ENCODE measurements at regions not wholly inside any gene's neighbourhood (a gene's known extent, or its start where the extent isn't known, plus 50 kb on each side); places are given as distances from the start of the nearest gene placed in this dataset.

GRCh38 chr3:187951452-187952190, 202.3 kb upstream of the LPP start:
- Histone ChIP-seq H3K79me2 (ENCODE audit: control insufficient read depth, insufficient read depth, low read length, unreplicated experiment) (no peaks in the 10 kb centered on the region), H3K4me3 (ENCODE audit: low read depth, low read length) (no peak overlapping the region), H3K4me1 (ENCODE audit: control insufficient read depth, insufficient read depth, low read length, unreplicated experiment) (peaks cover 25% of the 10 kb centered on the region), H3K27me3 (ENCODE audit: insufficient read depth, low read length) (no peaks in the 10 kb centered on the region), H3K27ac (ENCODE audit: low read depth, low read length) (no peak overlapping the region), H3K36me3 (ENCODE audit: insufficient read depth, low read length) (no peaks in the 10 kb centered on the region), H2AFZ (ENCODE audit: low read length, unreplicated experiment) (no peak overlapping the region)

DNA sequence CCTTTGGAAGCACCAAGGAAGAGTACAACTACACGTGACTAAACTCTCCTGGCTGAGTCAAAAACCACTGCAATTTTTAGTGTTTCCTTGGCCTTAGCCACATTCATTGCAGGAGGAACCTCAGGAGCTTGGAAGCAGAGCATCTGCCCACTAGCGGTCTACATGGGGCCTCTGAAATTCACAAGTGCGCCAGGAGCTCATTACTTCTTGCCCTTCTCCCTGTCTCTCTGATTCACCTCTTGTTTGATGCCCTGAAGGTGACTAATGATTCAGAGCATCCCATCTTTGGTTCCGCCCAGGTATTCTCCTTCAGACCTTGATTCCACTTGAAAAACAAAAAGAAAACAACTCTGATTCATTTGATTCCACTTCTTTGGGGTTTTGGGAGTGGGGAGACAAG, 201.1 kb upstream of the LPP start:
- H3K27me3 ChIP-seq (ENCODE audit: insufficient read depth, low read length) = no peaks in the 10 kb centered on the region
- no peak overlapping the region for H3K4me3 ChIP-seq (ENCODE audit: low read depth, low read length)
- no peak overlapping the region for H2AFZ ChIP-seq (ENCODE audit: low read length, unreplicated experiment)
- peaks cover 36% of the 10 kb centered on the region for H3K4me1 ChIP-seq (ENCODE audit: control insufficient read depth, insufficient read depth, low read length, unreplicated experiment)
- no peaks in the 10 kb centered on the region for H3K36me3 ChIP-seq (ENCODE audit: insufficient read depth, low read length)
- no peak overlapping the region for H3K27ac ChIP-seq (ENCODE audit: low read depth, low read length)
- no peaks in the 10 kb centered on the region for H3K79me2 ChIP-seq (ENCODE audit: control insufficient read depth, insufficient read depth, low read length, unreplicated experiment)

DNA sequence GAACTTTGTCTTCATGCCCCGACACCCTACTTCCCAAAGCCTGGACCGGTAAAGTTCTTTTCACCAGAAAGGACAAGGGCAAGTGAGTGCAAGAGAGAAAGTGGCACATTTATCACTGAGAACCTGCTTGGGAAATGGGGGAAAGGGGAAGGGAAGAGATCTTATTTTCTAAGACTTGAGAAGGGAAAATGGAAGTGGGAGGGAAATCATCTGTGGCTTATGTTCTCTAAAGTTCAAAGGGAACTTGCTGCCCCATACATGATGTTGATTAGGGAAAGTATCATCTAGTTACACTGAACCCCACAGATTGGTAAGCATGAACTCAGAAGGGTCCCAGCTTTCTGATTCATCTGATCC, 199.5 kb upstream of the LPP start:
- H3K79me2 ChIP-seq (ENCODE audit: control insufficient read depth, insufficient read depth, low read length, unreplicated experiment) = no peaks in the 10 kb centered on the region
- H3K4me1 ChIP-seq (ENCODE audit: control insufficient read depth, insufficient read depth, low read length, unreplicated experiment) = peaks cover 36% of the 10 kb centered on the region
- no peaks in the 10 kb centered on the region for H3K36me3 ChIP-seq (ENCODE audit: insufficient read depth, low read length)
- no peak overlapping the region for H2AFZ ChIP-seq (ENCODE audit: low read length, unreplicated experiment)
- peak overlapping the region; percentile 93 for H3K27ac ChIP-seq (ENCODE audit: low read depth, low read length)
- no peaks in the 10 kb centered on the region for H3K27me3 ChIP-seq (ENCODE audit: insufficient read depth, low read length)
- H3K4me3 ChIP-seq (ENCODE audit: low read depth, low read length) = 0 out of 2 replicates have a peak overlapping the region, but pooled peaks have one; percentile 8

DNA sequence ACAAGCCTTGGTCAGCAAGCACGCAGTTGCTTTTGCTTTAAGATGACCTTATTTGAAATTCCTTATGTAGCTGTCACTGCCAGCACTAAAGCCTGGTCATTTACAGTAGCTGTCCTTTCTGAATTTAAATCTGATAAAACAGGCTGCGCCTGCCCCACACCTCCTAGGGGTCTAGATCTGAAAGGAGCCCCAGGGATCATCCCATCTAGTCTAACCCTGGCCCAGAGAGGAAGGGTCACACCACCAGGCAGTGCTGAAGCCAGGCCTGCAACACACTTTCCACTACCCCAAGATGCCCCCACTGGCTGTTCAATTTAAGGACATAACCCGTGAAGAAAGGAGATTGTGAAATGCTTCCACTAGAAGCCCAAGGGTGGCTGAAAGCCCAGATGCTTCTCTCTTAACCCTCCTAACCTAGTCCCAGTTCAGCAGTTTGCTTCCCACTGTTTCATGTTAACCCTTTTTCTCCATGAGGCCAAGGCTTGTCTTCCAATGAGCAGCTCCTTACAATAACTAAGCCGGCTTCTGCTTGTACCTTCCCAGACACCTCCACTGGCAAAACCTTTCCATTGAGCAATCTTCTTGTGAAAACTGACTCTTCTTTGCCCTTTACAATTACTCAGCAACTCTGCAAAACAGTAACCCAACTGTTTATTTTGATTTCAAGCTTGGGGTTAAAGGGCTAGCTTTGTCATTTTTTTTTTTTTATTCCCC, 198.9 kb upstream of the LPP start:
- Histone ChIP-seq H2AFZ (ENCODE audit: low read length, unreplicated experiment) (peak overlapping the region; percentile 6), H3K36me3 (ENCODE audit: insufficient read depth, low read length) (no peaks in the 10 kb centered on the region), H3K27ac (ENCODE audit: low read depth, low read length) (peak overlapping the region; percentile 93), H3K4me1 (ENCODE audit: control insufficient read depth, insufficient read depth, low read length, unreplicated experiment) (peaks cover 37% of the 10 kb centered on the region), H3K27me3 (ENCODE audit: insufficient read depth, low read length) (no peaks in the 10 kb centered on the region), H3K79me2 (ENCODE audit: control insufficient read depth, insufficient read depth, low read length, unreplicated experiment) (no peaks in the 10 kb centered on the region), H3K4me3 (ENCODE audit: low read depth, low read length) (peak overlapping the region; percentile 8; the same call in 1 of the 2 replicates)

GRCh38 chr3:187955587-187955952, 198.4 kb upstream of the LPP start:
- Histone ChIP-seq H3K4me3 (ENCODE audit: low read depth, low read length) (no peak overlapping the region), H3K36me3 (ENCODE audit: insufficient read depth, low read length) (no peaks in the 10 kb centered on the region), H3K27me3 (ENCODE audit: insufficient read depth, low read length) (no peaks in the 10 kb centered on the region), H3K27ac (ENCODE audit: low read depth, low read length) (peak overlapping the region; percentile 93), H3K4me1 (ENCODE audit: control insufficient read depth, insufficient read depth, low read length, unreplicated experiment) (peaks cover 41% of the 10 kb centered on the region), H2AFZ (ENCODE audit: low read length, unreplicated experiment) (no peak overlapping the region), H3K79me2 (ENCODE audit: control insufficient read depth, insufficient read depth, low read length, unreplicated experiment) (no peaks in the 10 kb centered on the region)

GRCh38 chr3:187957165-187957581, 196.8 kb upstream of the LPP start:
- Histone ChIP-seq H3K79me2 (ENCODE audit: control insufficient read depth, insufficient read depth, low read length, unreplicated experiment) (no peaks in the 10 kb centered on the region), H3K36me3 (ENCODE audit: insufficient read depth, low read length) (no peaks in the 10 kb centered on the region), H2AFZ (ENCODE audit: low read length, unreplicated experiment) (no peak overlapping the region), H3K4me1 (ENCODE audit: control insufficient read depth, insufficient read depth, low read length, unreplicated experiment) (peaks cover 49% of the 10 kb centered on the region), H3K27ac (ENCODE audit: low read depth, low read length) (no peak overlapping the region), H3K27me3 (ENCODE audit: insufficient read depth, low read length) (no peaks in the 10 kb centered on the region), H3K4me3 (ENCODE audit: low read depth, low read length) (no peak overlapping the region)

DNA sequence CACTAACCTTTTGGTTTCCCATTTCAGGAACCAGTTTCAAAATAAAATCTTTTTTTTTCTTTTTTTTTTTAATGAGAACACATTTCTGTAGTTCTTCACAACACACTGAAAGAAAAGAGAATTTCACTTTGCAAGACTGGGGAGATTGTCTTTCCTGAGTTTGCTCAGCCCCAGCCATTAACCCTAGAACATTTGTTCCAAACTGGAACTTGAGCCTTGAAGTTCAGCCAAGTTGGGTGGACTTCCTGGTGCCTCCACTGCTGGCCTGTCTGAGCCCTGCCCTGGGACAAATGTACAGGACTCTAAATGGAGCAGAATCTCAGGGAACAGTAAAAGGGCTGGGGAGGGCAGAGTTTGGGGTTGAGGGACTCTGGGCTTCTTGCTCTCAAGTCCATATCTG, 196.4 kb upstream of the LPP start:
- no peaks in the 10 kb centered on the region for H3K27me3 ChIP-seq (ENCODE audit: insufficient read depth, low read length)
- no peak overlapping the region for H2AFZ ChIP-seq (ENCODE audit: low read length, unreplicated experiment)
- no peaks in the 10 kb centered on the region for H3K79me2 ChIP-seq (ENCODE audit: control insufficient read depth, insufficient read depth, low read length, unreplicated experiment)
- peaks cover 49% of the 10 kb centered on the region for H3K4me1 ChIP-seq (ENCODE audit: control insufficient read depth, insufficient read depth, low read length, unreplicated experiment)
- no peaks in the 10 kb centered on the region for H3K36me3 ChIP-seq (ENCODE audit: insufficient read depth, low read length)
- no peak overlapping the region for H3K4me3 ChIP-seq (ENCODE audit: low read depth, low read length)
- H3K27ac ChIP-seq (ENCODE audit: low read depth, low read length) = no peak overlapping the region

DNA sequence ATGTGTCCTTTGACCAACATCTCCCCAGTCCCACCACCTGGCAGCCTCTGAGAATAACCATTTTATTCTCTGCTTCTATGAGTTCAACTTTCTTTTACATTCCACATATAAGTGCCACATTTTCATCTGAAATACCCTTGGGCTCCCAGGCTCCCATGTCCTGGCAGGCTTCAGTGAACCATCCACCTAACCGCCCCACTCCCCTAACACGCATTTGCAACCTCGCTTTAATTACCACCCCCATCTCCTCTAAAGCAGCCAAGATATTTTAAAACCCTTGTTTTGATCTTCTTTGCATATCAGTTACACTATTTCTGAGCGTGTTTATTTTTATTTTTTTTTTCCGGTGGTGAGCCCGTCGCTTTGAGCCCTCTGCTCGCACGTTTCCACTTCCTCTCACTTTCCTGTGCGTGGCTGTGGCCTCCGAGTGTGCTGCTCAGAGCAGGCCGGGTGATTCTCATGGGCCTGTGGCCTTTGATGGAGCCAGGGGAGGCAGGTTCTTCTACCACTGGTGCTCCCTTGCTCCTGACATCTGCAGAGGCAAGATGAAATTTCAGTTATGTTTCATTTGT, 195.4 kb upstream of the LPP start:
- H3K79me2 ChIP-seq (ENCODE audit: control insufficient read depth, insufficient read depth, low read length, unreplicated experiment) = no peaks in the 10 kb centered on the region
- H3K27ac ChIP-seq (ENCODE audit: low read depth, low read length) = no peak overlapping the region
- H3K4me3 ChIP-seq (ENCODE audit: low read depth, low read length) = no peak overlapping the region
- no peaks in the 10 kb centered on the region for H3K27me3 ChIP-seq (ENCODE audit: insufficient read depth, low read length)
- no peak overlapping the region for H2AFZ ChIP-seq (ENCODE audit: low read length, unreplicated experiment)
- peaks cover 52% of the 10 kb centered on the region for H3K4me1 ChIP-seq (ENCODE audit: control insufficient read depth, insufficient read depth, low read length, unreplicated experiment)
- no peaks in the 10 kb centered on the region for H3K36me3 ChIP-seq (ENCODE audit: insufficient read depth, low read length)

- Histone ChIP-seq H2AFZ (ENCODE audit: low read length, unreplicated experiment) (no peak overlapping the region), H3K36me3 (ENCODE audit: insufficient read depth, low read length) (no peaks in the 10 kb centered on the region), H3K27ac (ENCODE audit: low read depth, low read length) (no peak overlapping the region), H3K4me1 (ENCODE audit: control insufficient read depth, insufficient read depth, low read length, unreplicated experiment) (peaks cover 31% of the 10 kb centered on the region), H3K27me3 (ENCODE audit: insufficient read depth, low read length) (no peaks in the 10 kb centered on the region), H3K79me2 (ENCODE audit: control insufficient read depth, insufficient read depth, low read length, unreplicated experiment) (no peaks in the 10 kb centered on the region), H3K4me3 (ENCODE audit: low read depth, low read length) (no peak overlapping the region)
Measured at GRCh38 chr3:187960820-187961219, 193.1 kb upstream of the LPP start.

DNA sequence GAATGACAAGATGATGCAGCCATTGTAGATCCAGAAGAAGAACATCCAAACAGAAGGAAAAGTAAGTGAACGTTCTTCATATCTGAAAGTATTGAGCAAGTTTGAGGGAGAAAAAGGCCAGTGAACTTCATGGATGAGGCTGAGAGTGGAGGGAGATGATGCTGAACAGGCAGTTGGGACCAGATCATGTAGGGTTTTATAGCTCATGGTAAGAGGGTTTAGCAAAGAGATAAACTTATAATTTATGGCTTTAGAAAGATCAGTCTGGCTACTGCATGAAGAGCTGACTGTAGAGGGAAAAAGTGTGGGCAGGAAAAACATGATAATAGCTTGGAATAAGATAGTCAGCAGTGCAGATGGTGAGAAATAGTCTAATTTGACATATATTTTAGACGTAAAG, 192.6 kb upstream of the LPP start:
- H3K79me2 ChIP-seq (ENCODE audit: control insufficient read depth, insufficient read depth, low read length, unreplicated experiment) = no peaks in the 10 kb centered on the region
- H3K4me3 ChIP-seq (ENCODE audit: low read depth, low read length) = no peak overlapping the region
- H3K36me3 ChIP-seq (ENCODE audit: insufficient read depth, low read length) = no peaks in the 10 kb centered on the region
- H3K27ac ChIP-seq (ENCODE audit: low read depth, low read length) = no peak overlapping the region
- H2AFZ ChIP-seq (ENCODE audit: low read length, unreplicated experiment) = no peak overlapping the region
- H3K4me1 ChIP-seq (ENCODE audit: control insufficient read depth, insufficient read depth, low read length, unreplicated experiment) = peaks cover 28% of the 10 kb centered on the region
- no peaks in the 10 kb centered on the region for H3K27me3 ChIP-seq (ENCODE audit: insufficient read depth, low read length)
